Inflammatory macrophage treated with lipopolysaccharide for 4 hours (primary cell): ENCODE measurements at regions not wholly inside any gene's neighbourhood (a gene's known extent, or its start where the extent isn't known, plus 50 kb on each side); places are given as distances from the start of the nearest gene placed in this dataset.
"Not testable (repeated sequence)": the region's sequence is repeated elsewhere in the genome, so short reads cannot be mapped to it uniquely, and the experiment has no call there.

Experiments
- DNase-seq: peaks from one replicate; pipeline ENCODE4 v3.0.0-alpha.2; 2020

- DNase-seq: no peak
Observed at GRCh38 chr5:25448646-25449045, 803.9 kb upstream of the CDH10 start.

- DNase-seq: no peak
Observed at GRCh38 chr5:25448190-25448621, 803.4 kb upstream of the CDH10 start.

- DNase-seq: not testable (repeated sequence)
Observed at GRCh38 chr5:25446061-25446420, 801.3 kb upstream of the CDH10 start.

GRCh38 chr5:25445381-25446060 lies 800.7 kb upstream of the CDH10 start:
- not testable (repeated sequence) for DNase-seq

GRCh38 chr5:25444697-25445096 lies 799.9 kb upstream of the CDH10 start:
- no peak for DNase-seq

- DNase-seq: no peak
Observed at GRCh38 chr5:25441810-25442209, 797.0 kb upstream of the CDH10 start.

- DNase-seq: no peak
Observed at GRCh38 chr5:25439025-25439424, 794.2 kb upstream of the CDH10 start.

GRCh38 chr5:25438375-25438774 lies 793.6 kb upstream of the CDH10 start:
- DNase-seq: not testable (repeated sequence)

- no peak for DNase-seq
Observed at GRCh38 chr5:25436452-25436851, 791.7 kb upstream of the CDH10 start.

- no peak for DNase-seq
Observed at GRCh38 chr5:25435882-25436281, 791.1 kb upstream of the CDH10 start.

- no peak for DNase-seq
Observed at GRCh38 chr5:25427240-25427639, 782.5 kb upstream of the CDH10 start.

- DNase-seq: no peak
Observed at GRCh38 chr5:25423271-25423670, 778.5 kb upstream of the CDH10 start.

GRCh38 chr5:25419684-25420083 lies 774.9 kb upstream of the CDH10 start:
- no peak for DNase-seq

GRCh38 chr5:25418978-25419377 lies 774.2 kb upstream of the CDH10 start:
- DNase-seq: no peak

GRCh38 chr5:25418319-25418859 lies 773.6 kb upstream of the CDH10 start:
- DNase-seq: no peak

- DNase-seq: no peak
Observed at GRCh38 chr5:25416960-25417359, 772.2 kb upstream of the CDH10 start.

GRCh38 chr5:25415970-25416369 lies 771.2 kb upstream of the CDH10 start:
- no peak for DNase-seq

GRCh38 chr5:25414742-25415141 lies 770.0 kb upstream of the CDH10 start:
- no peak for DNase-seq

- DNase-seq: no peak
Observed at GRCh38 chr5:25412116-25412661, 767.4 kb upstream of the CDH10 start.

GRCh38 chr5:25407365-25407764 lies 762.6 kb upstream of the CDH10 start:
- not testable (repeated sequence) for DNase-seq

GRCh38 chr5:25405850-25406249 lies 761.1 kb upstream of the CDH10 start:
- DNase-seq: no peak

GRCh38 chr5:25399878-25400480 lies 755.2 kb upstream of the CDH10 start:
- DNase-seq: no peak

- DNase-seq: no peak
Observed at GRCh38 chr5:25393957-25394356, 749.2 kb upstream of the CDH10 start.

GRCh38 chr5:25393256-25393655 lies 748.5 kb upstream of the CDH10 start:
- no peak for DNase-seq
